Mucosa of descending colon (tissue), 3 donors: ENCODE measurements at regions not wholly inside any gene's neighbourhood (a gene's known extent, or its start where the extent isn't known, plus 50 kb on each side); places are given as distances from the start of the nearest gene placed in this dataset.

Source experiments
- ATAC-seq: fragments of 200-7000 bp; cut with Tn5 transposase; one replicate; pipeline ENCODE4 v1.9.1; 2020; ENCODE audit warnings: mild to moderate bottlenecking, moderate library complexity
- DNase-seq, 3 donors: peaks; one replicate each; pipeline ENCODE4 v3.0.0-alpha.2; 2020
- H3K36me3 ChIP-seq: fragments of 200-600 bp; one replicate; pipeline ENCODE4 v1.8.0; 2021; ENCODE audit warnings: low read depth, mild to moderate bottlenecking
- H3K4me1 ChIP-seq: fragments of 200-600 bp; one replicate; pipeline ENCODE4 v1.8.0; 2021; ENCODE audit warnings: low read depth, mild to moderate bottlenecking
- H3K4me3 ChIP-seq: fragments of 200-600 bp; one replicate; pipeline ENCODE4 v1.8.0; 2021; ENCODE audit warnings: mild to moderate bottlenecking
- H3K9me3 ChIP-seq: fragments of 200-600 bp; one replicate; pipeline ENCODE4 v1.8.0; 2021; ENCODE audit warnings: mild to moderate bottlenecking
- intact Hi-C, 2 donors: fragments of 100-400 bp; cut with DNase I in 1 of 2; cut with micrococcal nuclease in 1 of 2; formaldehyde crosslinking; loops; one replicate each; pipeline versions ENCODE4 v1.11.0 to v1.11.1; 2022; cut with DNase I, micrococcal nuclease
- TF ChIP-seq, protein P1 (sequence below): fragments of 200-600 bp; IDR thresholded peaks from one replicate; pipeline ENCODE4 v1.8.0; 2022; ENCODE audit warnings: antibody characterized with exemption, mild to moderate bottlenecking
- donor health status: DM: no; HTN: no; CAD: no; lungs with moderate emphysema.
- donor health status: DM: no; HTN: no; CAD: no.
- donor health status: DM: no; HTN: yes; CAD: no.

DNA sequence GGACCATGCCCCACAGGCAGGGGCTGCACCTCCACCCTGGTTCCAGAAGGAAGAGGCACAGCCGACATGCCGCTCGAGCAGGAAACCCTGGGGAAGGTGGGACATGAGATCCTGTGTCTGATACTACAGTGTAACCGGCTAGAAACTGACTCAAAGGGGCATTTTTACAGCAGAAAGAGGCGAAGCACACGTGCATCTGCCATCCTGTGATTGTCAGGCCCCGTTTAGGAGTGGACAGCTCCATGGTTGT is 62.7 kb downstream of the SIK1 start:
- no peak for ATAC-seq
- intact Hi-C loops: no loop called here

DNA sequence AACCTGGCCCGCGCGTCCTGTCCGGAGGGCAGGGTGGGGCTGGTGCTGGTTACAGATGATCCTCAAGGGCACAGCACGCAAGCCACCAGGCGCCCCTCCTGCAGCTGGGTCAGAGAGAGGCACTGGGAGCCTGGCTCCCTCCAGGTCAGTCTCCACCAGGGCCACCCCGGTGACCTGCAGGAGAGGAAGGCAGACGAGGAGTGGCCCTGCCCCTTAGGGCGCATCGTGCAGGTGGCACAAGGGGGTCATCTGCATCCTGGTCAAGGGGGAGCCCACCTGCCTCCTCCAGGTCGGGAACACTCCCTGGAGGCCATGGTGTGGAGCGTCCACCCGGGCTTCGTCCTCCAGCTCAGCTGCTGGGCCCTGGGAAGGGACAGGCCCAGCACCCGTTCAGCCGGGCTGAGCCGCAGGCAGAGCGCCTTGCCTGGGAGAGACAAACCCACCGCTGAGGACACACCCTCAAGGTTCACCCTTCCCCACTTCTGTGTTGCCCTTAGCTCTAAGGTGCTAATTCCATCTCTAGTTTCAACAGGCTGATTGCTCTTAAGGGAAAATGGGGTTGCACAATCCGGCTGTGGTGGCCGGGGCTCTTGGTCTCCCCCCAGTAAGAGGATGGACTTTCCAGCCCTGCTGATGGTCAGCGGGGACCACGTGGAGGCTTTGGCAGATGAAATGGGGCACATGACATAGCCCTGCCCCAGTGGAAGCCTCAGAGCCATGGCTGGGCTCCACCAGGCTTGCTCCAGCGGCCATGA is 63.2 kb downstream of the SIK1 start:
- TF ChIP-seq, protein P1, sequence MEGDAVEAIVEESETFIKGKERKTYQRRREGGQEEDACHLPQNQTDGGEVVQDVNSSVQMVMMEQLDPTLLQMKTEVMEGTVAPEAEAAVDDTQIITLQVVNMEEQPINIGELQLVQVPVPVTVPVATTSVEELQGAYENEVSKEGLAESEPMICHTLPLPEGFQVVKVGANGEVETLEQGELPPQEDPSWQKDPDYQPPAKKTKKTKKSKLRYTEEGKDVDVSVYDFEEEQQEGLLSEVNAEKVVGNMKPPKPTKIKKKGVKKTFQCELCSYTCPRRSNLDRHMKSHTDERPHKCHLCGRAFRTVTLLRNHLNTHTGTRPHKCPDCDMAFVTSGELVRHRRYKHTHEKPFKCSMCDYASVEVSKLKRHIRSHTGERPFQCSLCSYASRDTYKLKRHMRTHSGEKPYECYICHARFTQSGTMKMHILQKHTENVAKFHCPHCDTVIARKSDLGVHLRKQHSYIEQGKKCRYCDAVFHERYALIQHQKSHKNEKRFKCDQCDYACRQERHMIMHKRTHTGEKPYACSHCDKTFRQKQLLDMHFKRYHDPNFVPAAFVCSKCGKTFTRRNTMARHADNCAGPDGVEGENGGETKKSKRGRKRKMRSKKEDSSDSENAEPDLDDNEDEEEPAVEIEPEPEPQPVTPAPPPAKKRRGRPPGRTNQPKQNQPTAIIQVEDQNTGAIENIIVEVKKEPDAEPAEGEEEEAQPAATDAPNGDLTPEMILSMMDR: no peak
- H3K4me3 ChIP-seq: no peak overlapping the region
- DNase-seq (no peak), ATAC-seq (no peak)
- no peaks in the 10 kb centered on the region for H3K9me3 ChIP-seq
- no peaks in the 10 kb centered on the region for H3K36me3 ChIP-seq
- no peaks in the 10 kb centered on the region for H3K4me1 ChIP-seq
- intact Hi-C loops: no loop called here

More for the DNA sequence above, 62.7 kb downstream of the SIK1 start:
- no peak for DNase-seq
- Histone ChIP-seq H3K4me3 (no peak overlapping the region), H3K9me3 (no peaks in the 10 kb centered on the region), H3K36me3 (no peaks in the 10 kb centered on the region), H3K4me1 (no peaks in the 10 kb centered on the region)
- TF ChIP-seq, protein P1: no peak

DNA sequence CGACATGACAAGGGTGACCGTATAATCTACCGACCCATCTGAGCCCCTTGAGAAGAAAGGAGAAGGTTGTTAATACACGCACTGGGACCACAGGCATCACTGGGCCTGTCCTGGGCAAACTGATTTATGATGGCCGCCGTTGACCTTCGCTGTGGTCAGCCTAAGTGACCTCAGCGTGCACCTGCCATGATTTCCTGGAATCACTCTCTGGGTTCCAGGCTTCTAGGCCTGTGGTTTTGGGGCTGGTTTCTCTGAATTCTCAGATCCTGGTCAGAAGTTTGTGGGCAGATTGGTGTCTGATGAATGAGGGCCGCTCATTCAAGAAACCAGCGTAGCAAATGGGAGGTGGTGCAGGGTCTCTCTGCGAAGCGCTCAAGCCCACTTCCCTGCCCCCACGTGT is 64.0 kb downstream of the SIK1 start:
- no peaks in the 10 kb centered on the region for H3K4me1 ChIP-seq
- H3K36me3 ChIP-seq: no peaks in the 10 kb centered on the region
- H3K9me3 ChIP-seq: no peaks in the 10 kb centered on the region
- intact Hi-C loops: no loop called here
- DNase-seq (no peak), ATAC-seq (no peak)
- H3K4me3 ChIP-seq: no peak overlapping the region
- TF ChIP-seq, protein P1: no peak

DNA sequence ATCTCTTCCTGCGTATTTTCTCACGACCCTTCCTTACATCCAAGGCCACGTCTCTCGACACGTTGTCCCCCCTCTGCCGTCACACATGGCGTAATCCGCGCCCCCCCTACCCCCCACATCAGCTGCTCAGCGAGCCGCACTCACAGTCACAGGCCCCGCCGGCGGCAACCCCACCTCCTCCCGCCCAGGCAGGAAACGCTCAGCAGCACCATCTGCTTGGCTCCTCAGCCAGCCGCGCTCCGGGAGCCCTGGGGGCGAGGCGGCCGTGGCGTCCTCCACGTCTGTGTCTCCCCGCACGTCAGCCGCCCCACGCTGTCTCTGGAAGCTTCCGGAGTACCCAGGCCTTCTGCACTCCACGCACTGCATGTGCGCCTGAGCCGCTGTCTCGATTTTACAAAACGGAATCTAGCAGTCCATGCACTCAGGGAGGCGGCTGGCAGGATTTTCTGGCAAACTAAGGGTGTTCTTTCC is 64.6 kb downstream of the SIK1 start:
- ATAC-seq (peak; percentile 75), DNase-seq (peak; percentile 56 to 83 (median 63))
- Histone ChIP-seq H3K9me3 (no peaks in the 10 kb centered on the region), H3K4me3 (no peak overlapping the region), H3K4me1 (no peaks in the 10 kb centered on the region), H3K36me3 (no peaks in the 10 kb centered on the region)
- TF ChIP-seq, protein P1: no peak
- intact Hi-C loops: no loop called here

DNA sequence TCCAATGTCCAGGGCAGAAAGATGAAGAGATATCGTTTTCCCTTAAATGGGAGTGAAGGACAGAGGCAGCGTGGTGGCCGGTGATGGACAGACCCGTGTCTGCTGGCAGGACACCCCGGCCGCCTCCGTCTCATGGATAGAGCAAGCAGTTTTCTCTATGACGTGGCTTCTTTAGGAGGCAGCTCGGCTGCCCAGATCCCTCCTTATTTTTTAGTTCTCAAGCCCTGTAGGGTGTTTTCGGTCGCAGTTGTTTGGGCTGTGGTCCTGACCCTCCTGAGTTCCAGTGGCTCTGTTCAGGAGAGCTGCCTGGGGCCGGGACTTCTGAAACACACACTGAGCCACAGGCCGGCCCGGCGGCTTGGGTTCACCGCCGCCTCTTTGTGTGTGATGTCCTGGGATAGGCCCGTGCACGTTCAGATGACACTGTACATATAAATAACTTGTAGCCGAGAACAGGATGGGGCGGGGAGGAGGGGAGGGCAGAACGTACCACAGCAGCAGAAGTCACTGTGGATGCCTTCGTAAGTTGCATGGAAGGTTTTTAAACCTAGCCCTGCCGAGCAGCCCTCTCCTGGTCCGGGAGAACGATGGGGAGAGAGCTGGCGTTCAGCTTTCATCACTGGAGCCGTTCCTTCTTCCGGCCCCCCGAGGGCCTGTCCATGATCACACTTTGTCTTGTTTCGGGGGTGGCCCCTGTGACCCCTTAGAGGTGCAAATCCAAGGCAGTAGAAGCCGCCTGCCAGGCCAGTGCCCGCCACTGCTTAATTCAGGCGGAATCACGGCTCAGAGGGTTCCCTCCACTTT is 65.2 kb downstream of the SIK1 start:
- intact Hi-C loops: no loop called here
- DNase-seq (peak; percentile 47 to 65 (median 48)), ATAC-seq (peak; percentile 72)
- no peaks in the 10 kb centered on the region for H3K9me3 ChIP-seq
- TF ChIP-seq, protein P1: no peak
- H3K4me3 ChIP-seq: no peak overlapping the region
- H3K4me1 ChIP-seq: no peaks in the 10 kb centered on the region
- no peaks in the 10 kb centered on the region for H3K36me3 ChIP-seq
